ENCODE measurements at regions not wholly inside any gene's neighbourhood (a gene's known extent, or its start where the extent isn't known, plus 50 kb on each side); places are given as distances from the start of the nearest gene placed in this dataset.
"Not testable (repeated sequence)": the region's sequence is repeated elsewhere in the genome, so short reads cannot be mapped to it uniquely, and the experiment has no call there.

- H3K36me3 ChIP-seq = no peaks in the 10 kb centered on the region
- 0 out of 2 replicates have a peak, but pooled peaks cover 2% of the 10 kb centered on the region for H3K4me1 ChIP-seq
- H3K27me3 ChIP-seq = no peaks in the 10 kb centered on the region; the same call in 1 of the 2 replicates
- DNase-seq = peak in 1 of 2 experiments; percentile 15
- H3K4me3 ChIP-seq = no peak overlapping the region
- H3K27ac ChIP-seq = no peak overlapping the region
- no peaks in the 10 kb centered on the region for H3K9me3 ChIP-seq (replicated peaks)
Observed at GRCh38 chr21:15932726-15933125, 202.9 kb downstream of the USP25 start.

- Histone ChIP-seq H3K27ac (no peak overlapping the region), H3K9me3 (replicated peaks) (no peaks in the 10 kb centered on the region), H3K36me3 (no peaks in the 10 kb centered on the region), H3K4me3 (no peak overlapping the region), H3K27me3 (no peaks in the 10 kb centered on the region; the same call in 1 of the 2 replicates), H3K4me1 (no peaks in the 10 kb centered on the region)
- DNase-seq = no peak
Observed at GRCh38 chr21:15935530-15935929, 205.7 kb downstream of the USP25 start.

- DNase-seq = no peak
- Histone ChIP-seq H3K27ac (no peak overlapping the region), H3K27me3 (no peaks in the 10 kb centered on the region), H3K9me3 (replicated peaks) (no peaks in the 10 kb centered on the region), H3K4me1 (no peaks in the 10 kb centered on the region), H3K4me3 (no peak overlapping the region), H3K36me3 (no peaks in the 10 kb centered on the region)
Observed at GRCh38 chr21:15943009-15943666, 213.4 kb downstream of the USP25 start.

GRCh38 chr21:15947677-15948076 lies 217.9 kb downstream of the USP25 start:
- DNase-seq = no peak
- Histone ChIP-seq H3K36me3 (no peaks in the 10 kb centered on the region), H3K27ac (no peak overlapping the region)

GRCh38 chr21:15953551-15954116 lies 223.9 kb downstream of the USP25 start:
- no peaks in the 10 kb centered on the region for H3K4me1 ChIP-seq
- H3K9me3 ChIP-seq (replicated peaks) = peaks cover 11% of the 10 kb centered on the region; the same call in 1 of the 2 replicates
- no peak overlapping the region for H3K4me3 ChIP-seq
- H3K27ac ChIP-seq = no peak overlapping the region
- no peak for DNase-seq
- H3K36me3 ChIP-seq = no peaks in the 10 kb centered on the region
- H3K27me3 ChIP-seq = no peaks in the 10 kb centered on the region

More at GRCh38 chr21:15947677-15948076, 217.9 kb downstream of the USP25 start:
- Histone ChIP-seq H3K9me3 (replicated peaks) (no peaks in the 10 kb centered on the region), H3K27me3 (no peaks in the 10 kb centered on the region), H3K4me1 (no peaks in the 10 kb centered on the region), H3K4me3 (no peak overlapping the region)

- no peaks in the 10 kb centered on the region for H3K36me3 ChIP-seq
- no peaks in the 10 kb centered on the region for H3K27me3 ChIP-seq
- H3K27ac ChIP-seq = no peak overlapping the region
Observed at GRCh38 chr21:15964236-15964855, 234.6 kb downstream of the USP25 start.

GRCh38 chr21:15966231-15966630 lies 236.4 kb downstream of the USP25 start:
- peaks cover 4% of the 10 kb centered on the region; the same call in 1 of the 2 replicates for H3K4me1 ChIP-seq
- no peak overlapping the region for H3K4me3 ChIP-seq
- H3K36me3 ChIP-seq = no peaks in the 10 kb centered on the region
- no peak for DNase-seq
- no peaks in the 10 kb centered on the region for H3K9me3 ChIP-seq (replicated peaks)
- no peaks in the 10 kb centered on the region for H3K27me3 ChIP-seq
- H3K27ac ChIP-seq = no peak overlapping the region

More at GRCh38 chr21:15964236-15964855, 234.6 kb downstream of the USP25 start:
- DNase-seq = no peak
- Histone ChIP-seq H3K4me3 (no peak overlapping the region), H3K9me3 (replicated peaks) (no peaks in the 10 kb centered on the region), H3K4me1 (peaks cover 4% of the 10 kb centered on the region; the same call in 1 of the 2 replicates)

GRCh38 chr21:15966651-15967050 lies 236.9 kb downstream of the USP25 start:
- no peak overlapping the region for H3K4me3 ChIP-seq
- no peak overlapping the region for H3K27ac ChIP-seq
- no peaks in the 10 kb centered on the region for H3K9me3 ChIP-seq (replicated peaks)
- no peaks in the 10 kb centered on the region for H3K36me3 ChIP-seq
- H3K27me3 ChIP-seq = no peaks in the 10 kb centered on the region
- peaks cover 4% of the 10 kb centered on the region; the same call in 1 of the 2 replicates for H3K4me1 ChIP-seq
- DNase-seq = no peak

- Histone ChIP-seq H3K36me3 (no peaks in the 10 kb centered on the region), H3K4me3 (no peak overlapping the region), H3K4me1 (peaks cover 4% of the 10 kb centered on the region; the same call in 1 of the 2 replicates), H3K27ac (no peak overlapping the region), H3K9me3 (replicated peaks) (no peaks in the 10 kb centered on the region), H3K27me3 (no peaks in the 10 kb centered on the region)
- DNase-seq = peak in 1 of 2 experiments; percentile 15
Observed at GRCh38 chr21:15967661-15968060, 237.9 kb downstream of the USP25 start.

- DNase-seq = no peak
- peaks cover 4% of the 10 kb centered on the region; the same call in 1 of the 2 replicates for H3K4me1 ChIP-seq
- no peak overlapping the region for H3K27ac ChIP-seq
- H3K4me3 ChIP-seq = no peak overlapping the region
- no peaks in the 10 kb centered on the region for H3K27me3 ChIP-seq
- H3K9me3 ChIP-seq (replicated peaks) = no peaks in the 10 kb centered on the region
- no peaks in the 10 kb centered on the region for H3K36me3 ChIP-seq
Observed at GRCh38 chr21:15968776-15969310, 239.1 kb downstream of the USP25 start.

GRCh38 chr21:15976807-15977206 lies 247.0 kb downstream of the USP25 start:
- no peaks in the 10 kb centered on the region for H3K27me3 ChIP-seq
- H3K4me1 ChIP-seq = no peaks in the 10 kb centered on the region
- no peak overlapping the region for H3K4me3 ChIP-seq
- DNase-seq = peak in 1 of 2 experiments; percentile 23
- no peaks in the 10 kb centered on the region for H3K9me3 ChIP-seq (replicated peaks)
- no peaks in the 10 kb centered on the region for H3K36me3 ChIP-seq
- H3K27ac ChIP-seq = no peak overlapping the region

GRCh38 chr21:15978215-15978738 lies 248.5 kb downstream of the USP25 start:
- no peak for DNase-seq
- no peaks in the 10 kb centered on the region for H3K9me3 ChIP-seq (replicated peaks)

GRCh38 chr21:15979493-15979892 lies 249.7 kb downstream of the USP25 start:
- H3K36me3 ChIP-seq = not testable (repeated sequence)

More at GRCh38 chr21:15978215-15978738, 248.5 kb downstream of the USP25 start:
- H3K27ac ChIP-seq = no peak overlapping the region
- no peak overlapping the region for H3K4me3 ChIP-seq
- H3K27me3 ChIP-seq = no peaks in the 10 kb centered on the region
- no peaks in the 10 kb centered on the region for H3K36me3 ChIP-seq
- H3K4me1 ChIP-seq = no peaks in the 10 kb centered on the region

GRCh38 chr21:15986277-15986676 lies 256.5 kb downstream of the USP25 start:
- Histone ChIP-seq H3K27me3 (no peaks in the 10 kb centered on the region), H3K36me3 (no peaks in the 10 kb centered on the region), H3K4me1 (no peaks in the 10 kb centered on the region), H3K9me3 (replicated peaks) (no peaks in the 10 kb centered on the region), H3K27ac (no peak overlapping the region), H3K4me3 (no peak overlapping the region)
- peak in 1 of 2 experiments; percentile 41 for DNase-seq

More at GRCh38 chr21:15979493-15979892, 249.7 kb downstream of the USP25 start:
- H3K4me1 ChIP-seq; DNase-seq; H3K4me3 ChIP-seq; H3K27me3 ChIP-seq; H3K27ac ChIP-seq; H3K9me3 ChIP-seq (replicated peaks): not testable (repeated sequence)

- no peak overlapping the region for H3K4me3 ChIP-seq
- no peaks in the 10 kb centered on the region for H3K9me3 ChIP-seq (replicated peaks)
- H3K4me1 ChIP-seq = no peaks in the 10 kb centered on the region
- H3K27me3 ChIP-seq = no peaks in the 10 kb centered on the region
- H3K27ac ChIP-seq = no peak overlapping the region
- no peak for DNase-seq
- no peaks in the 10 kb centered on the region for H3K36me3 ChIP-seq
Observed at GRCh38 chr21:15992171-15992570, 262.4 kb downstream of the USP25 start.
